Mononuclear cell (primary cell): ENCODE measurements at regions not wholly inside any gene's neighbourhood (a gene's known extent, or its start where the extent isn't known, plus 50 kb on each side); places are given as distances from the start of the nearest gene placed in this dataset.

ENCODE experiments used
- H3K27me3 ChIP-seq: 2 replicates; pipeline ENCODE4 v1.6.0; 2011; ENCODE audit warnings: low read length, control low read depth; ENCODE audit not compliant: insufficient read depth
- H3K4me1 ChIP-seq: 2 replicates; pipeline ENCODE4 v1.5.1; 2011; ENCODE audit warnings: mild to moderate bottlenecking, low read length, control low read depth; ENCODE audit not compliant: insufficient read depth
- H3K4me3 ChIP-seq: 2 replicates; pipeline ENCODE4 v1.5.1; 2011; ENCODE audit warnings: mild to moderate bottlenecking, low read length, moderate library complexity
- H3K9me3 ChIP-seq: 2 replicates; pipeline ENCODE4 v1.5.1; 2011; ENCODE audit warnings: low read depth, mild to moderate bottlenecking, control low read depth, low read length

DNA sequence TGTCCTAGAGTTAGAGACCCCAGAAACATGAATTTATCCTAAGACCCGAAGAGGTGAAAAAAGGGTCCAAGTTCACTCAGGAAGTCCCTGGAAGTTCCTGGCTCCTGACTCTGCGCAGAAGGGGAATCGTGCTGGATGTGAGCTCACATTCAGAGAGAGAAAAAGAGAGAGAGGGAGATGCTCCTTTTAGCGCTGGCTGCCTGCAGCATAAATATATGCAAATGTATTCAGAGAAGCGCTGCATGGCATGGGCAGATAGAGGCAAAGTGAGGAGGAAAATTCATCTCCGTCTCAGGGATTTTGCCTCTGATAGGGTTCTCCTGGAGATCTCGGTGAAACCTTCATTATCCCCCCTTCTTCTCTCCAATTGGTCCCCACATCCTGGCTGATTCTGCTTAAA is 517.2 kb downstream of the MN1 start:
- Histone ChIP-seq H3K9me3 (no peaks in the 10 kb centered on the region), H3K4me1 (no peaks in the 10 kb centered on the region), H3K4me3 (no peak overlapping the region), H3K27me3 (no peaks in the 10 kb centered on the region)

DNA sequence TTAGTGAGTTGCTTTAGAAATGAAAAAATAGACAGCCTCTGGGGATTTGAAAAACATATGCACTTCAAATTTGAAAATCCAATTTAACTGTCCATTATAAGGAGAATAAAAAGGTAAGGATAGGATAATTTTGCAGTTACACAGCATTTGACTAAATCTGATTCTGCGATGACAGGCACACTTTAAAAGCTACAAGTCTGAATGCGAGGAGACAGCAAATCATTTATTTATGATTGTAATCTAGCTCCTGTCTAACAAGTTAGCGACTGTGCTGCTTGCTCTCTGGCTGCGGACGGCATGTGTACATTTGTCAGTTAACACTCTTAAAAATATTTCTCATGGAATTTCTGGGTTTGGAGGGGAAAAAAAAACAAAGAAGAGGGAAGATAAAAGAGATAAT is 514.8 kb downstream of the MN1 start:
- H3K4me1 ChIP-seq = no peaks in the 10 kb centered on the region
- H3K9me3 ChIP-seq = no peaks in the 10 kb centered on the region
- no peak overlapping the region for H3K4me3 ChIP-seq
- H3K27me3 ChIP-seq = no peaks in the 10 kb centered on the region

DNA sequence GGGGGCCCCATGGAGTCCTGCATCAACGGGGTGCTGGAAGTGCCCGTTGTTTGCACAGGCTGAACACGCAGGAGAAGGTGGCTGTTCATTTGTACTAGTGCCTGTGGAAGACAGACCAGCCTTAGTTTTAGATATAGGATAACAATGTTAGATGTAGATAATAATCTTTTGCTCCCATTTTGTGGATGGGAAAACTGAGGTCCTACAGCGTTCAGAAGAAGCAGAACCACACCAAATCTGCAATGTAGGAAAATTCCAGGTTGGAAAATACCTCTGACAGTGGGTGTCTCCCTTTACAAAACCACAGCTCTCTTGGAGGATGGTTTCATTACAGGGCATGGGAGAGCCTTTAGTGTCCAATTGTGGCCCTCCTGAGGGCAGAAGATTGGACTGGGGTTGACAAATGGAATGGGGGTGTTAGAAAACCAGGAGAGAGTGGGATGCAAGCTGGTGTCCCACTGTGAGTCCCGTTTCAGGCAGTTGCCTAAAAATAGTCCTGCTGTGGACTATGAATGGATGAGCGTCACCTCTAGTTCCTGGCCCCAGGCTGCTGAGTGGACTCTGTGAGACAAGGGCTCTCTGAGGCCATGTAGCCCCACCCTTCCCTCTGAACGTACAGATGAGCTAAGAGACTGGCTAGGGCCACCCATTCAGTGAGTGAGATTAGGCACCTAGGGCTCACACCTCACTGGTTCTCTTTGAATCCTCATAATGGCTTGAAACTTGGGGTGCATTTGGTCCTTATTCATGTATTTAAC is 508.8 kb downstream of the MN1 start:
- H3K9me3 ChIP-seq = no peaks in the 10 kb centered on the region
- H3K27me3 ChIP-seq = no peaks in the 10 kb centered on the region
- H3K4me1 ChIP-seq = no peaks in the 10 kb centered on the region
- H3K4me3 ChIP-seq = no peak overlapping the region

DNA sequence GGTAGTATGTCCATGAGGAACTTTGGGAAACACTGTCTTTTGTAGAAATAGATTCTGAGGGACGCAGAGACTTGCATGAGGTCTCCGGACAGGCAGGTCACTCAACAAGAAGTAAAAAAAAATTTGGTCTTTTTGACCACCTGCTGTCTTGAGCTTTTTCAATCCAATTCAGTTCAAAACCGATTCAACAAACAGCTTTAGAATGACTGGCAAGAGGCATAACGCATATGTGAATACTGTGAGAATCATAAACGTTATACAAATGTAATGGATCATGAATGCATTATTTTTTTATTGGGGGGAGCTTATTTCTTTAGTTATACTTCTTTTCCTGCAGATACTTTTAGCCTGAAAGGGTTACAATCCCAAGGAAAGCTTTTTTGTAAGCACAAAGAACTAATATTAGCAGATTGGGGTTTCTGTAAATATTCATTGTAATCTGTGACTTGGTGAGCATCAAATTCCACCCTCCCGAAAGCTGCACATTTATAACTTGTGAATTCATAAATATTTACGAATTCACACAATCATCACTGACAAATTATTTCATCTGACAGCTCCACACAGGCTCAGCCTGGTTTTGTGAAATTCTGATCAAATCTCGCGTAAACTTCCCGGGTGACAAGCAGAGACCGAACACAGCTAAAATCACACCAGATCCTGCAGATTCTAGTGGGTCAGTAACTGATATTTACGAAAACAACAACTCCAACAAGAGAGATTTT is 507.7 kb downstream of the MN1 start:
- no peaks in the 10 kb centered on the region for H3K4me1 ChIP-seq
- H3K27me3 ChIP-seq = no peaks in the 10 kb centered on the region
- no peak overlapping the region for H3K4me3 ChIP-seq
- no peaks in the 10 kb centered on the region for H3K9me3 ChIP-seq

DNA sequence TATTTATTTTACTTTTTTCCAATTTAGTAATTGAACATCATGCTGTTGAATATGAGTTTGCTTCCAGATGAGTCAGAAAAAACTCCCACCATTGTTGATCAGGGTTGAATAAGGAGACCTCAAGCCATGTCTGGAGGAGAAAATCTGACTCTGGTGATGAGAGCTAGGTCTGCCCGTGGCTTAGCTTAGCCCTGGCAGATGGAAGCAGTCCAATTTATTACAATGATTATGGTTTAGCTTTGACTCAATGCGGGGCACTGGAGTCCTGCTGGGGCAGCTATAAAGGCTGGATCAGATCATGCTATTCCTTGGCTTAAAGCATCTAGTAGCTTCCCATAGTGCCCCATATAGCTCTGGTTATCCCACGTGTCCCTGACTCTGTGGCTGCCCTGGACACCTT is 506.5 kb downstream of the MN1 start:
- Histone ChIP-seq H3K4me1 (no peaks in the 10 kb centered on the region), H3K4me3 (no peak overlapping the region), H3K27me3 (no peaks in the 10 kb centered on the region), H3K9me3 (no peaks in the 10 kb centered on the region)

DNA sequence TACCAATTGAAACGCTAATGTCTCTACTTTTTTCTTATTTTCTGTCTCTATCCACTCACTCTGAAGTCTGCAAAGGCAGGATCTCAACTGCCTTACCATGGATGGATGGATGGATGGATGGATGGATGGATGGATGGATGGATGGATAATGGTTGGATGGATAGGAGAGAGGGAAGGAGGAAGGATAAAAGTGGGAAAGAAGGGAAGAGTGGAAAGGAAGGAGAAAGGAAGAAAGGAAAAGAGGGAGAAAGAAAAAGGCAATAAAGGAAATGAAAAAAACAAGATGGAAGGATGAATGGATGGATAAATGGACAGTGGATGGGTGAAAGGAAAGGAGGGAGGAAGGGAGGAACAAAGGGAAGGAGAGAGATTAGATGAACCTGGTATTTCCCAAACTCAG is 506.0 kb downstream of the MN1 start:
- H3K4me3 ChIP-seq = no peak overlapping the region
- H3K27me3 ChIP-seq = no peaks in the 10 kb centered on the region
- no peaks in the 10 kb centered on the region for H3K9me3 ChIP-seq
- no peaks in the 10 kb centered on the region for H3K4me1 ChIP-seq

DNA sequence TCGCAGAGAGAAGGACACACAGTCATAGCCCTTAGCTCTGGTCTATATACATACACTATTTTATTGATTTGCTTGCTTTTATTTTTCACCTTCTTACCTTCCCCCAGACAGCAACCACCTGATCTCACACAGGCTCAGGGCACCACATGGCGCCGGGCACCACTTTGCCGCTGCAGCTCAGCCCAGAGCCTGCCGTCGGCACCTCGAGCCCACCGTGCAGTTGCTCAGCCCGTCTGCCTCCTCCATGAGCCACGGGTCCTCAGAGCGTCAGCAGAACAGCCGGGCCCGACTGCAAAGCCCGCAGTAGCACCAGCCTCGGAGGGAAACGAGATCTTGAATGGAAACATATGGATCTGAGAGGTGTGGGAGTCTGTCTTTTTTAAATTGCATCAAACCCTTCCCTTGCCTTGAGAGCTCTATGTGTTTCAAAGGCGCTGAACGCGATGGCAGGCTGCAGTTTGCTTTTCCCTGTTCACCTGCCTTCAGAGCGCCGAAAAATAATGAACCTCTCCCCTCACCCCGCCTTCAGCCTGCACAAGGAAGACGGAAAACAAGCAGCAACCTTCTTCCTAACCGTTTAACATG is 505.4 kb downstream of the MN1 start:
- Histone ChIP-seq H3K4me3 (no peak overlapping the region), H3K9me3 (no peaks in the 10 kb centered on the region), H3K27me3 (no peaks in the 10 kb centered on the region), H3K4me1 (no peaks in the 10 kb centered on the region)

DNA sequence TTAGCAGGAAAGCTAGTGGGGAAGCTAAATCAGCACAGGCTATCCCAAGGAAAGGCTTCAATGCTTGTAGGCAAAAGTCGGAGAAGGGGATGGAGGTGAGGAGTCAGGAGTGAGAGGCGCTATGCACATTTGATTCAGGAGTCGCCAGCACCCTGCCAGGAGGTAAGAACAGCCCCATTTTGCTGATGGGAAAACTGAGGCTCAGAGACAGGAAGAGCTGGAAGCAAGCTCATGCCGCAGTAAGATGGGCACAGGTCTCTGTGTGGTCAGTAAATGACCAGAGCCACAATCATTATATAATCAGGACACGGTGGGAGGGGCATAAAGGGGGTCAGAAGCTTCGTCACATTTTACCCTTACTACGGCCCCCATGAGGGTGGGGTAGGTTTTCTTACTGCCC is 504.4 kb downstream of the MN1 start:
- H3K27me3 ChIP-seq = no peaks in the 10 kb centered on the region
- no peaks in the 10 kb centered on the region for H3K4me1 ChIP-seq
- no peak overlapping the region for H3K4me3 ChIP-seq
- no peaks in the 10 kb centered on the region for H3K9me3 ChIP-seq

DNA sequence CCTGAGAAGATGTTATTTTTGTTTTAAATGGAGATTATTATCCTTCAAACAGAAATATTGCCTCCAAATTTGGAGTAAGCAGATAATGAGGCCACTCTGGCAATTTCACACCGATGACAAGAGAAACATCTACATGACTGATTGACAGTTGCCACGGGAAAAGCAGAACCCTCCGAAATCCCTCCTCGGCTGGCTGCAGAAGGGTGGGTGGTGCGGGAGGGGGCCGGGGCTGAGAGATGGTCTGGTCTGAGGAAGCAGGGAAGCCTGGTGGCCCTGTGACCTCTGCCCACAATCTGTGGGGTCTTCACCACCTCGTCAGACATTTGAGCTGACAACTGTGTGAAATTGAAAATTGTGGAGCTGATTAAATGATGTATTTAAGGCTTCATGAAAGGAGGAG is 503.2 kb downstream of the MN1 start:
- H3K4me1 ChIP-seq = no peaks in the 10 kb centered on the region
- H3K27me3 ChIP-seq = no peaks in the 10 kb centered on the region
- no peaks in the 10 kb centered on the region for H3K9me3 ChIP-seq
- H3K4me3 ChIP-seq = no peak overlapping the region

DNA sequence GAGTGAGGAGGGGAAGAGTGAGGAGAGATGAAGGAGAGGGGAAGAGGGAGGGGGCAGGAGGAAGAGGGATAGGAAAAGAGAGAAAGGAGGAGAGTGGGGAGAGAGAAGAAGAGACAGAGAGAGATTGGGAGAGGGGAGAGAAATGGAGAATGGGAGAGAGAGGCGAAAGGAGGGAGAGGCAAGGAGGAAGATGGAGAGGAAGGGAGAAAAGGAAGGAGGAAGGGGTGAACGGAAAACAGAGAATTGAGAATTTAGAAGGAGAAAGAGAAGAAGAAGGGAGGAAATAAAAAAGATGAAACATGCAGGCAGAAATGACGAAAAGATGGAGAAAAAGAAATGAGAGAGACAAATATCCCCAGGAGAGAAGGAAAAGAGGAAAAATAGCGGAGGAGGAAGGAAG is 502.8 kb downstream of the MN1 start:
- Histone ChIP-seq H3K9me3 (no peaks in the 10 kb centered on the region), H3K4me3 (no peak overlapping the region), H3K27me3 (no peaks in the 10 kb centered on the region), H3K4me1 (no peaks in the 10 kb centered on the region)

DNA sequence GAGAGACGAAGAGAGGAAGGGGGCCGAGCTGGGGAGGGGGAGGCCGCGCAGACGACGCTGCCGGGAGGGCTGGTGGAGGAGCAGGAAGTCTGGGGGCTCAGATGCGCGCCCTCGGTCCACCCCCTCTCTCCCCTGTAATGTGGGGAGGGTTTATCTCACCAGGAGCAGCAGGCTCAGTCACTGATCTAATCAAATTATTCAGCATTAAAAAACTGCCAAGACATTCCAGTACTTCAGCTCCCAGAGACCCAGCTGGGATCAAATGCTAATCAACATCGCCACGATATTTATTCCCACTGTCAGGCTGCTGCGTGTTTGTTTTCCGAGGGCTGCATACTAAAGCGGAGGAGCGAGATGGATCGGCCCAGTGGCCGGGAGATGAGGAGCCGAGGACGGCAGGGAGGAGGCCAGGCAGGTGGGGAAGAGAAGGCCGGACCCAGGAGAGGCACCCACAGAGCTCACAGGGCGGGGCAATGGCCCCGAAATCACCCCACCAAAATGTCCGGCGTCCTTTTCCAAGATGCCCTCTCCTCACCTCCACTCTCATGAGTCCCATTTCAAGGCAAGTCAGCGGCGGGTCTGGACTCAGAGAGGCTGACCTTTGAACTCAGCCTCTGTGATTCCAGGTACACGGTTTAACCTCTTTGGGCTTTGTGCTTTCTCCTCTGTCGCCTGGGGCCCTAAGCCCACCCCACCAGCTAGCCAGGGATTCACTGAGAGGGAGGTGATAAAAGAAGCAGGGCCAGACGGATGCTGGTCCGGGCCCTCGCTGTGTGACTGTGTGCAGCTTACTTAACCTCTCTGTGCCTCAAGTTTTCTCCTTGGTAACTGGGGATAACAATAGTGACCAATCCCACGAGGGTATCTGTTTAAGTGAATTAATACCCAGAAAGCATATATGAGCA is 502.1 kb downstream of the MN1 start:
- Histone ChIP-seq H3K4me1 (no peaks in the 10 kb centered on the region), H3K4me3 (no peak overlapping the region), H3K9me3 (no peaks in the 10 kb centered on the region), H3K27me3 (no peaks in the 10 kb centered on the region)

DNA sequence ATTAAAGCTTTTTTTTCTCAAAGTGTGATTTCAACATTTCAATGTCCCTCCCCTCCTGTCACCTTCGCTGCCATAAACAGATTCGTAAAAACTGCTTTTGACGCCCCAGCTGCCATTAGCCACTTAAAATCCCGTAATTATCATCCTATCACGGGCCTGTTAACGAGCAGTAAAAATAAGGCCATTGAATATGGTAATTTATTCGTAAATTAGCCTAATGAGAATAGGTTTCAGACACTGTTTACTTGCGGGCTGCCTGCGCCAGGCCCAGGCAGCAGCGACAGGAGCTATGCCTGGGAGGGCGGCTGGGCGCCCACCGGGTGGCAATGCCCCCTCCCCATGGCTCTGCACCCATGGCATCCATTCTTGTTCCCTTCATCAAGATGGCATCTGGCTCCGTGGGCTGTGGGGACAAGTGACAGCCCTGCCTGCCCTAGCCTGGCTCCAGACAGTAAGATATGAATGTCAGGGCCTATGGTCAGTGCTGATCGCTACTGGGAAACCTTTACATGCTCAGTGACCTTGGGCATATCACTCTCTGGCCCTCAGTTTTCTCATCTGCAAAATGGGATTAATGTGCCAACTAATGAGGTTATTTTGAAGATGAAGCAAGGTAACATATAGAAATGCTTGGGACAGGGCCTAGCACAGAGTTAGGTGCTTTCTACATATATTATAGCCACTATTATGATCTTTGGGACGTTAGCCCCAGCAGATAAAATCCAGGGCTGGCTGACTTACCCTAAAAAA is 500.8 kb downstream of the MN1 start:
- no peak overlapping the region for H3K4me3 ChIP-seq
- H3K4me1 ChIP-seq = no peaks in the 10 kb centered on the region
- H3K27me3 ChIP-seq = no peaks in the 10 kb centered on the region
- H3K9me3 ChIP-seq = no peaks in the 10 kb centered on the region

DNA sequence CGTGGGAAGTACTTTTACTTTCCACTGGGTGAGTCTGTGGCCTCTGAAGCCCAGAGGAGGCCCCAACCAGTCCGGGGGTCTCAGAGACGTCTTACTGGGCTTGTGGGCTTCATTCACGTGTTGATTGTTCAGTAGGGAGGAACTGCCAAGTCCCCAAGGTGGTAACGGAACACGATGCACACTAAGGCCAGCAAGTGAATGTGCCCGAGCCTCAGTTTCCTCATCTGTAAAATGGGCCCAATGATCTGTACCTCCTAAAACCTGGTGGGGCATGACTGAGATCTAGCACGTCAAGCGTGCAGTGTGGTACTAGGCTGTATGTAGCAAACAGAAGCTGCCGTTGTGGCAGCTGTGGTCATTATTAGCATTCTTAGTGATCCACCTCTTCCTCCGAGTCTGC is 499.1 kb downstream of the MN1 start:
- Histone ChIP-seq H3K27me3 (no peaks in the 10 kb centered on the region), H3K4me3 (no peak overlapping the region), H3K9me3 (no peaks in the 10 kb centered on the region), H3K4me1 (no peaks in the 10 kb centered on the region)

DNA sequence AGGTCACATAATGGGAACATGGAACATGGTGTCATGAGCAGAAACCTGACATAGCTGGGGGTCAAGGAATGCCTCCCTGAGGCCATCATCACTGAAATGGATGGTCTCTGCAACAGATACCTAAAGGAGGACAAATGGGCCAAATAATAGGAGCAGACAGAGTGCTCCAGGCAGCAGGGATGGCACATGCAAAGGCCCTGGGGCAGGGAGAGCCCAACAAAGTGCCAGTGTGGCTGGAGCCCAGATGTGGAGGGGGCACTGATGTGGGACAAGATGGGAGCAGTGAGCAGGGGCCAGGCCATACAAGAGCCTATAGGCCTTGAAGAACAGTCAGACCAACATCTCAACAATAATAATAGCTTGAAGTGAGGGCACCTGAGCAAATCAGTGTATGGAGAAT is 497.8 kb downstream of the MN1 start:
- no peaks in the 10 kb centered on the region for H3K4me1 ChIP-seq
- no peak overlapping the region for H3K4me3 ChIP-seq
- H3K27me3 ChIP-seq = no peaks in the 10 kb centered on the region
- no peaks in the 10 kb centered on the region for H3K9me3 ChIP-seq
